ENCODE measurements at regions not wholly inside any gene's neighbourhood (a gene's known extent, or its start where the extent isn't known, plus 50 kb on each side); places are given as distances from the start of the nearest gene placed in this dataset.

- no peak for DNase-seq
These were observed 1155.8 kb upstream of the TMEFF2 start for GRCh38 chr2:193350509-193350908.

- no peak for DNase-seq
These were observed 1154.9 kb upstream of the TMEFF2 start for GRCh38 chr2:193349642-193350041.

- DNase-seq: no peak
These were observed 1153.3 kb upstream of the TMEFF2 start for GRCh38 chr2:193348055-193348454.

GRCh38 chr2:193336781-193337180 lies 1142.0 kb upstream of the TMEFF2 start:
- DNase-seq: no peak

- DNase-seq: no peak
These were observed 1139.7 kb upstream of the TMEFF2 start for GRCh38 chr2:193334401-193334800.

- DNase-seq: no peak
These were observed 1138.8 kb upstream of the TMEFF2 start for GRCh38 chr2:193333539-193333938.

- DNase-seq: no peak
These were observed 1138.2 kb upstream of the TMEFF2 start for GRCh38 chr2:193332941-193333340.

- DNase-seq: no peak
These were observed 1136.9 kb upstream of the TMEFF2 start for GRCh38 chr2:193331676-193332075.

GRCh38 chr2:193326296-193326695 lies 1131.6 kb upstream of the TMEFF2 start:
- no peak for DNase-seq

GRCh38 chr2:193315428-193316091 lies 1120.8 kb upstream of the TMEFF2 start:
- DNase-seq: no peak

- peak; percentile 64 to 93 for DNase-seq
These were observed 1108.7 kb upstream of the TMEFF2 start for GRCh38 chr2:193303464-193303863.

- no peak for DNase-seq
These were observed 1099.6 kb upstream of the TMEFF2 start for GRCh38 chr2:193294371-193294770.

GRCh38 chr2:193279361-193279760 lies 1084.6 kb upstream of the TMEFF2 start:
- DNase-seq: no peak

- DNase-seq: no peak
These were observed 1082.3 kb upstream of the TMEFF2 start for GRCh38 chr2:193276988-193277387.

- DNase-seq: no peak
These were observed 1081.8 kb upstream of the TMEFF2 start for GRCh38 chr2:193276560-193276959.

GRCh38 chr2:193276069-193276468 lies 1081.3 kb upstream of the TMEFF2 start:
- DNase-seq: no peak

GRCh38 chr2:193272011-193272410 lies 1077.3 kb upstream of the TMEFF2 start:
- no peak for DNase-seq

GRCh38 chr2:193270816-193271215 lies 1076.1 kb upstream of the TMEFF2 start:
- DNase-seq: no peak

GRCh38 chr2:193267496-193268002 lies 1072.8 kb upstream of the TMEFF2 start:
- no peak for DNase-seq

GRCh38 chr2:193253014-193253530 lies 1058.3 kb upstream of the TMEFF2 start:
- no peak for DNase-seq

GRCh38 chr2:193251909-193252308 lies 1057.2 kb upstream of the TMEFF2 start:
- no peak for DNase-seq

- DNase-seq: no peak
These were observed 1055.7 kb upstream of the TMEFF2 start for GRCh38 chr2:193250389-193250788.

- no peak for DNase-seq
These were observed 1046.0 kb upstream of the TMEFF2 start for GRCh38 chr2:193240752-193241151.

GRCh38 chr2:193231634-193232033 lies 1036.9 kb upstream of the TMEFF2 start:
- no peak for DNase-seq

GRCh38 chr2:193228276-193228675 lies 1033.5 kb upstream of the TMEFF2 start:
- DNase-seq: no peak
